ENCODE measurements at regions not wholly inside any gene's neighbourhood (a gene's known extent, or its start where the extent isn't known, plus 50 kb on each side); places are given as distances from the start of the nearest gene placed in this dataset.

DNA sequence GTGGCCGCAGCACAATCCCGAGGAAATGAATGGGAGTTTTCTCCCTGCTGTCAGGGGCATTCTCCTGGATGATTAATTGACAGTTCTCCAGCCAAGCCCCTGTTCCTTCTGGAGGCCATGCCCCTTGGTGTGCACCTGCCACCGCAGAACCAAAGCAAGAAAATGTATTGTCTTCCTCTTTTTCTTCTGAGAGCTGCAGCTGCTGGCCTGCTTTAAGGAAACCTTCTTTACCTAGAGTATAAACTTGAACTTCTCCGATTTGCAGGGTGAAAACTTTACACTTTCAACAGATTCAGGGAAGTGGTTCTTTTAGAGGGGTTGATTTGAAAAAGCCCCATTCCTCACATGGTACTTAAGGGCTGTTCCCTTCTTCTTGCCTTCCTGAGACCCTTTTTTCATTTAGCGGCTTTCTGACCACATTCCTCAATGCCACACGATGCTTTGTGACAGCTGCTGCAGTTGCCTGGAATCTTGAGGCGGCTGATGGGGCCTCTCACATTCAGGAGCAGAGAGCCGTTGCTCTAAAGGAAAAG is 402.8 kb downstream of the TXNL1 start:
- TF ChIP-seq, protein P1, sequence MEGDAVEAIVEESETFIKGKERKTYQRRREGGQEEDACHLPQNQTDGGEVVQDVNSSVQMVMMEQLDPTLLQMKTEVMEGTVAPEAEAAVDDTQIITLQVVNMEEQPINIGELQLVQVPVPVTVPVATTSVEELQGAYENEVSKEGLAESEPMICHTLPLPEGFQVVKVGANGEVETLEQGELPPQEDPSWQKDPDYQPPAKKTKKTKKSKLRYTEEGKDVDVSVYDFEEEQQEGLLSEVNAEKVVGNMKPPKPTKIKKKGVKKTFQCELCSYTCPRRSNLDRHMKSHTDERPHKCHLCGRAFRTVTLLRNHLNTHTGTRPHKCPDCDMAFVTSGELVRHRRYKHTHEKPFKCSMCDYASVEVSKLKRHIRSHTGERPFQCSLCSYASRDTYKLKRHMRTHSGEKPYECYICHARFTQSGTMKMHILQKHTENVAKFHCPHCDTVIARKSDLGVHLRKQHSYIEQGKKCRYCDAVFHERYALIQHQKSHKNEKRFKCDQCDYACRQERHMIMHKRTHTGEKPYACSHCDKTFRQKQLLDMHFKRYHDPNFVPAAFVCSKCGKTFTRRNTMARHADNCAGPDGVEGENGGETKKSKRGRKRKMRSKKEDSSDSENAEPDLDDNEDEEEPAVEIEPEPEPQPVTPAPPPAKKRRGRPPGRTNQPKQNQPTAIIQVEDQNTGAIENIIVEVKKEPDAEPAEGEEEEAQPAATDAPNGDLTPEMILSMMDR (conservative IDR thresholded peaks at IDR 0.05 in 1 of 2, IDR thresholded peaks at IDR 0.05 in 1 of 2; ENCODE audit: low read depth in 1 of 2, low read length in 2 of 2): no peak
- TF ChIP-seq EZH2 (IDR thresholded peaks at IDR 0.05; ENCODE audit: low read length, missing control alignments): no peak

Measured in fibroblast of lung (primary cell).